HepG2 (cell line): ENCODE measurements at regions not wholly inside any gene's neighbourhood (a gene's known extent, or its start where the extent isn't known, plus 50 kb on each side); places are given as distances from the start of the nearest gene placed in this dataset.
"Not testable (repeated sequence)": the region's sequence is repeated elsewhere in the genome, so short reads cannot be mapped to it uniquely, and the experiment has no call there.

Experiments used
- ATAC-seq: fragments of 200-7000 bp; cut with Tn5 transposase; 3 replicates; pipeline ENCODE4 v1.9.1; 2020; ENCODE audit warnings: mild to moderate bottlenecking, moderate library complexity
- BruUV-seq: library from RNA; stranded (reverse); fragments of 400-500 nt; replicated peaks from 2 replicates; lab custom pipeline; 2021; lab: Mats Ljungman, UMichigan
- CTCF ChIA-PET: fragments of 300-600 bp; formaldehyde crosslinking; extraction: SDS; loops from one replicate; lab custom pipeline; 2021; ENCODE audit warnings: low total read pairs, inconsistent platforms, low intra/inter-chr PET ratio; lab: Yijun Ruan, JAX
- POLR2A ChIA-PET: fragments of 350-600 bp; sonication (Branson Sonifier 250); formaldehyde crosslinking; loops from one replicate; lab custom pipeline; 2020; ENCODE audit warnings: antibody characterized with exemption, inconsistent platforms; lab: Yijun Ruan, JAX
- DNase-seq: peaks from one replicate; pipeline ENCODE4 v3.0.0-alpha.2; 2015; ENCODE audit warnings: low spot score
- FAIRE-seq: peaks from 3 replicates; lab custom pipeline; 2011; peaks lifted over from hg19 to GRCh38; lab: Jason Lieb, UNC
- H2AFZ ChIP-seq: one replicate; pipeline ENCODE4 v1.6.1; 2011; ENCODE audit warnings: low read length, inconsistent platforms
- H3K27ac ChIP-seq: fragments of 300-600 bp; 3 replicates; pipeline ENCODE4 v1.8.0; 2011; ENCODE audit warnings: mixed run types, mild to moderate bottlenecking, mixed read lengths, low read length, inconsistent platforms; ENCODE audit not compliant: insufficient read depth; ENCODE audit errors: extremely low read length
- H3K27me3 ChIP-seq, 2 experiments: fragments of 200-600 bp in 1 of 2; 2 replicates in 1 of 2; 3 replicates in 1 of 2; pipeline versions ENCODE4 v1.6.0 to v1.8.0; 2011; ENCODE audit warnings: low read length in 2 of 2, mild to moderate bottlenecking in 2 of 2, moderate library complexity in 2 of 2, inconsistent platforms in 1 of 2; ENCODE audit not compliant: insufficient read depth in 2 of 2, control insufficient read depth in 1 of 2
- H3K36me3 ChIP-seq, 2 experiments: fragments of 200-600 bp in 1 of 2; replicated peaks in 1 of 2; 2 replicates in 1 of 2; 3 replicates in 1 of 2; pipeline versions ENCODE4 v1.5.1 to v1.8.0; 2011; ENCODE audit warnings: low read length in 2 of 2, inconsistent platforms in 1 of 2; ENCODE audit not compliant: insufficient read depth in 2 of 2, control insufficient read depth in 1 of 2
- H3K4me1 ChIP-seq: 2 replicates; pipeline ENCODE4 v1.5.1; 2012; ENCODE audit warnings: low read length, inconsistent platforms; ENCODE audit not compliant: insufficient read depth
- H3K4me2 ChIP-seq: 2 replicates; pipeline ENCODE4 v1.6.0; 2011; ENCODE audit warnings: low read depth, low read length, inconsistent platforms
- H3K4me3 ChIP-seq, 3 experiments: fragments of 200-600 bp in 1 of 3; sonication (generic), shearing (Covaris generic) in 1 of 3; replicated peaks in 1 of 3; 2 replicates each; pipeline ENCODE4 v1.5.1; 2011 to 2016; ENCODE audit warnings: low read length in 3 of 3, inconsistent platforms in 2 of 3, low read depth in 2 of 3, mild to moderate bottlenecking in 2 of 3, control low read depth in 1 of 3, mixed read lengths in 1 of 3; ENCODE audit not compliant: insufficient read depth in 1 of 3
- H3K79me2 ChIP-seq: one replicate; pipeline ENCODE4 v1.6.1; 2011; ENCODE audit warnings: low read length, inconsistent platforms; ENCODE audit not compliant: insufficient read depth
- H3K9ac ChIP-seq: 2 replicates; pipeline ENCODE4 v1.6.0; 2011; ENCODE audit warnings: mild to moderate bottlenecking, low read depth, low read length, inconsistent platforms; ENCODE audit not compliant: insufficient read depth
- H3K9me3 ChIP-seq: 2 replicates; pipeline ENCODE4 v1.5.1; 2012; ENCODE audit warnings: mild to moderate bottlenecking, low read length
- H4K20me1 ChIP-seq: 2 replicates; pipeline ENCODE4 v1.6.0; 2011; ENCODE audit warnings: inconsistent platforms, mild to moderate bottlenecking, low read length, moderate library complexity; ENCODE audit not compliant: insufficient read depth
- CBX2 ChIP-seq, 2 experiments: fragments of 200-600 bp in 1 of 2; sonication (generic); formaldehyde crosslinking in 1 of 2; IDR thresholded peaks; 2 replicates each; pipeline versions ENCODE4 v1.7.0 to v1.8.1; 2018 to 2022; ENCODE audit warnings: low read depth in 2 of 2, low read length in 1 of 2, mild to moderate bottlenecking in 1 of 2, missing genetic modification reagents in 1 of 2
- DNMT1 ChIP-seq: sonication (generic); formaldehyde crosslinking; IDR thresholded peaks from 2 replicates; pipeline ENCODE4 v1.5.1; 2020; ENCODE audit warnings: mild to moderate bottlenecking, missing genetic modification reagents
- HCFC1 ChIP-seq: fragments of 150-350 bp; IDR thresholded peaks from 2 replicates; pipeline ENCODE4 v1.6.1; 2014; ENCODE audit warnings: low read depth, low read length
- RELA ChIP-seq: sonication (generic); formaldehyde crosslinking; IDR thresholded peaks from 2 replicates; pipeline ENCODE4 v1.4.0; 2020; ENCODE audit warnings: missing genetic modification reagents
- ZBTB40 ChIP-seq, 2 experiments: fragments of 450-650 bp in 1 of 2; sonication (generic) in 1 of 2; formaldehyde crosslinking in 1 of 2; IDR thresholded peaks; 2 replicates each; pipeline versions ENCODE4 v1.6.1 to v1.8.0; 2016 to 2022; ENCODE audit warnings: antibody characterized with exemption in 1 of 2, mild to moderate bottlenecking in 1 of 2, missing genetic modification reagents in 1 of 2
- ZNF619 ChIP-seq: sonication (generic); formaldehyde crosslinking; IDR thresholded peaks from 2 replicates; pipeline ENCODE4 v1.4.0; 2020; ENCODE audit warnings: mild to moderate bottlenecking, missing genetic modification reagents
- ZNF788 ChIP-seq: sonication (generic); formaldehyde crosslinking; IDR thresholded peaks from 2 replicates; pipeline ENCODE4 v1.5.0; 2020; ENCODE audit warnings: mild to moderate bottlenecking, missing genetic modification reagents, borderline replicate concordance
- ZNF878 ChIP-seq: sonication (generic); formaldehyde crosslinking; IDR thresholded peaks from 2 replicates; pipeline ENCODE4 v1.8.1; 2023; ENCODE audit warnings: mild to moderate bottlenecking, missing genetic modification reagents, moderate library complexity
- ZSCAN9 ChIP-seq: IDR thresholded peaks from 2 replicates; pipeline ENCODE4 v1.6.1; 2016; ENCODE audit warnings: borderline replicate concordance
- WGBS: methylation state at CpG from one replicate; pipeline ENCODE4 v1.1.6; 2017; ENCODE audit warnings: low lambda C conversion rate; 5-methylcytosine and 5-hydroxymethylcytosine counted together
- in situ Hi-C: cut with HindIII; loops from 2 replicates; pipeline ENCODE4 v1.10.0; 2017; ENCODE audit warnings: low pct_unique_long_range_greater_than_20kb; ENCODE audit not compliant: extremely low pct_ligation_motif_present
- intact Hi-C: fragments of 100-400 bp; cut with micrococcal nuclease; formaldehyde crosslinking; loops from one replicate; pipeline ENCODE4 v1.10.0; 2022; ENCODE audit not compliant: unreplicated experiment

- TF ChIP-seq ZBTB40 (IDR thresholded peaks at IDR 0.05) (no peak), ZBTB40 (CRISPR knock-in tag; IDR thresholded peaks at IDR 0.05) (no peak), DNMT1 (CRISPR knock-in tag) (no peak)
These were observed 592.9 kb upstream of the FLRT2 start (continued) for GRCh38 chr14:84937016-84937415.

GRCh38 chr14:84937449-84937848 is 592.5 kb upstream of the FLRT2 start:
- Histone ChIP-seq H3K9me3 (peaks cover 71% of the 10 kb centered on the region), H4K20me1 (no peaks in the 10 kb centered on the region), H3K36me3 (no peaks in the 10 kb centered on the region), H3K27ac (no peak overlapping the region), H2AFZ (no peak overlapping the region), H3K79me2 (no peaks in the 10 kb centered on the region), H3K4me2 (no peak overlapping the region), H3K4me1 (no peaks in the 10 kb centered on the region), H3K27me3 (no peaks in the 10 kb centered on the region), H3K4me3 (no peak overlapping the region), H3K9ac (no peak overlapping the region)
- ATAC-seq (no peak), DNase-seq (no peak), FAIRE-seq (no peak)
- intact Hi-C loops: no loop called here
- no TSS peak for BruUV-seq
- in situ Hi-C loops: no loop called here
- ChIA-PET CTCF (no interaction called here), POLR2A (no interaction called here)
- WGBS: 6% methylated on average over 2 of the region's 2 CpGs
- no peak for TF ChIP-seq ZNF788
- no peak for TF ChIP-seq ZSCAN9 (CRISPR knock-in tag)
- no peak for TF ChIP-seq ZNF878
- TF ChIP-seq ZNF619 (CRISPR knock-in tag): no peak
- no peak for TF ChIP-seq RELA (CRISPR knock-in tag)
- no peak for TF ChIP-seq CBX2 (IDR thresholded peaks at IDR 0.05; ENCODE audit: low read depth, low read length)
- no peak for TF ChIP-seq CBX2 (CRISPR knock-in tag; IDR thresholded peaks at IDR 0.05; ENCODE audit: low read depth)
- TF ChIP-seq HCFC1: no peak

- FAIRE-seq, CTCF ChIA-PET, H3K9ac ChIP-seq, H3K79me2 ChIP-seq, H3K27ac ChIP-seq, BruUV-seq, ATAC-seq, in situ Hi-C loops, DNase-seq, H3K27me3 ChIP-seq, H4K20me1 ChIP-seq, H3K4me1 ChIP-seq, POLR2A ChIA-PET, H3K4me3 ChIP-seq, H3K4me2 ChIP-seq, H2AFZ ChIP-seq, H3K36me3 ChIP-seq, intact Hi-C loops: not testable (repeated sequence)
- H3K9me3 ChIP-seq: peaks cover 56% of the 10 kb centered on the region
- 61% methylated on average over 6 of the region's 6 CpGs for WGBS
These were observed 585.0 kb upstream of the FLRT2 start for GRCh38 chr14:84944901-84945300.
